HG03196 (cell line): ENCODE measurements at regions not wholly inside any gene's neighbourhood (a gene's known extent, or its start where the extent isn't known, plus 50 kb on each side); places are given as distances from the start of the nearest gene placed in this dataset.
"Not testable (repeated sequence)": the region's sequence is repeated elsewhere in the genome, so short reads cannot be mapped to it uniquely, and the experiment has no call there.

Source experiments
- ATAC-seq: cut with Tn5 transposase; IDR thresholded peaks from one replicate; pipeline ENCODE4 v1.9.1; 2021; ENCODE audit not compliant: unreplicated experiment

GRCh38 chr9:87357600-87357999 is 140.1 kb upstream of the DAPK1 start:
- ATAC-seq: no peak

GRCh38 chr9:87359264-87359663 is 138.4 kb upstream of the DAPK1 start:
- no peak for ATAC-seq

- no peak for ATAC-seq
Measured at GRCh38 chr9:87359958-87360601, 137.6 kb upstream of the DAPK1 start.

GRCh38 chr9:87370049-87370685 is 127.5 kb upstream of the DAPK1 start:
- ATAC-seq: no peak

- ATAC-seq: no peak
Measured at GRCh38 chr9:87371795-87372355, 125.8 kb upstream of the DAPK1 start.

GRCh38 chr9:87372356-87372851 is 125.3 kb upstream of the DAPK1 start:
- ATAC-seq: no peak

- ATAC-seq: peak; percentile 59
Measured at GRCh38 chr9:87374023-87374919, 123.4 kb upstream of the DAPK1 start.

GRCh38 chr9:87375397-87376073 is 122.1 kb upstream of the DAPK1 start:
- no peak for ATAC-seq

GRCh38 chr9:87378676-87379075 is 119.0 kb upstream of the DAPK1 start:
- ATAC-seq: no peak

- ATAC-seq: no peak
Measured at GRCh38 chr9:87379300-87379699, 118.4 kb upstream of the DAPK1 start.

GRCh38 chr9:87381050-87381711 is 116.5 kb upstream of the DAPK1 start:
- ATAC-seq: no peak

- no peak for ATAC-seq
Measured at GRCh38 chr9:87381746-87382145, 115.9 kb upstream of the DAPK1 start.

- no peak for ATAC-seq
Measured at GRCh38 chr9:87382900-87383299, 114.8 kb upstream of the DAPK1 start.

GRCh38 chr9:87383344-87384150 is 114.1 kb upstream of the DAPK1 start:
- no peak for ATAC-seq

- ATAC-seq: no peak
Measured at GRCh38 chr9:87386490-87387025, 111.1 kb upstream of the DAPK1 start.

GRCh38 chr9:87387351-87388011 is 110.2 kb upstream of the DAPK1 start:
- ATAC-seq: no peak

- ATAC-seq: not testable (repeated sequence)
Measured at GRCh38 chr9:87388708-87389107, 109.0 kb upstream of the DAPK1 start.

- ATAC-seq: no peak
Measured at GRCh38 chr9:87389936-87390335, 107.7 kb upstream of the DAPK1 start.

GRCh38 chr9:87390361-87390760 is 107.3 kb upstream of the DAPK1 start:
- ATAC-seq: no peak
